ENCODE measurements at regions not wholly inside any gene's neighbourhood (a gene's known extent, or its start where the extent isn't known, plus 50 kb on each side); places are given as distances from the start of the nearest gene placed in this dataset.

DNA sequence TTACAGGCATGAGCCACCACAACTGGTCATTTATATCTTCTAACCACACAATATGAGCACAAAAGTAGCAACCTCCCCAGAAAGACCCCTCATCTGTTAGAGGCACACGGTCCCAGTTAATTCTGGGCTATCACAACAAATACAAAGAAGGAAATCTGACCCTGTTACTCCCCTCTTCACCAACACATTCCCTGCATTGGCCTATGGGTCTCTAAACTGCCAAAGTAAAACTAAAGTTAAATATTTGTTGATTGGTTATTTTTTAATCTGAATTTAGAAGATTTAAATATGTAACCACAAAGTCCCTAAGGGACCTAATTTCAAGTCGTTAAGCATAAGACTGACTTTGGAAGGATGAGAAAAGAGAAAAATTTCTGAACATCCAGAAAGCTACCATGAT lies 496.7 kb upstream of the NMUR2 start:
- DNase-seq, result no peak

GRCh38 chr5:152905286-152905685 lies 500.2 kb upstream of the NMUR2 start:
- no peak for DNase-seq

GRCh38 chr5:152907488-152908245 lies 502.6 kb upstream of the NMUR2 start:
- DNase-seq, result no peak

DNA sequence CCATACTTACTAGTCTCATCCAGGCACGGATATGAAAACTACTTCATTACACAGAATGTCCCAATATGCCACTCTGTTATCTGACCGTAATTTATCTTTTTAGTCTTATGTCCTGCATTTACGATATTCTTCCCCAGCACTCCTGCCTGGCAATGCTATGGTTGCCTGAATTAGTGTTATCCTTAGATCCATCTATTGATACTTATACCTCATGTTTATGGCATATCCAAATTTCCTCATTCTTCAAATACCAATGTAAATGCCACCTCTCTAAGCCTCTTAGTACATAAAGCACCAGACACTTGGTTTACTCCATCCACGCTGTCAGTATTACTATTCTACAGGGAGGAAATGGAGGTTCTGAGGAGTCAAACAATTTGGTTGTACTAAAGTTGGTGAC lies 507.8 kb upstream of the NMUR2 start:
- DNase-seq, result no peak

DNA sequence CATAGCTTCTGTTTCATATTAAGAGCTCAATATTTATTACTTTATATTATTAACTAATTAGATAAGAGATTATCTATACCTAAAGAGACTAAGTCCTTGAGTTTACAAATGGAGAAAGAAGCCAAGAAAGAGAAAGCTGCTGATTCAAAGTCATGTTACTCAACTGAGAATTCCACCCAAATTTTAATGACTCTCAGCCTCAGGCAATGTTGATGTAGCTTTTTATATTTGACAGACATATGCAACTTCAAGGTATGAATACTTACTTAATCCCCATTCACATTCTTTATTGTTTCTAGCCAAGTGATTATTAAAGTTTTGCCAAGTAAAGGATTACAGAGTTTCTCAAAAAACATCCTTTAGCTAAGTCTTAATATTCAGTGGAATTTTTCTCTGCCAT lies 527.5 kb upstream of the NMUR2 start:
- DNase-seq, result no peak

DNA sequence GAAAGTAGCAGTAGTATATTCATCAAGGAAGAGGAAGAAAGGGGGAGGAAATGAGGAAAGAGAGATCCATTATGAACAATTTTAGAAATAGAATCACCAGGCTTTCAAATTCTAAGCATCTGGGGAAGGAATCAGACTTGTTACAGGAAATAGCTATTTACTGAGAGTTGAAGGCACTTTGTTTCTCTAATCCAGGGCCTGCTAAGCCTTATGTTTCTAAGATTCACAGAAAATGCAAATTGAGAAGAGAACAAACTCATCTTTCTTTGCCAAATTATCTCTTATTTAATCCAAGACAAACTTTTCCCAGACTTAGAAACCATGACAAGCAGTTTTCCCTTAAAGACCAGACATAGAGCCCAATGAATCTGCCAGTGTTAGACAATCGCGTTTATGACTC lies 528.0 kb upstream of the NMUR2 start:
- no peak for DNase-seq

DNA sequence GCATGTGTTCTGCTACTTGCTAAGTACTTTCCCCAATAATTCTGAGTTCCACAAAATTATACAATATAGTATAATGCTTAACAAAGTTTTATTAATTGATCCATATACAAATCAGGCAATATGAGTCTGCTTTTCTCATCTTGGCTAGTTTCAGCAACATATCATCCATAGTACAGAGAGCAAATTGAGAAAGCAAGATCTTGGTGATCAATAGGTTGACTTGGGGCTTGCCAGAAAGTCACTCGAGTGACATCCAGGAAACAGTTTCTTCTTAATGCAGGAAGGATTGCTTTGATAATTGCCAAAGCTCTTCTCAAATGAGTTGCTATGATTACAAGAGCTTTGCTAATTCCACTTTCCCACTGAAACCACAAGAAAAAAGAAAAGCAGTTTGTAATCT lies 533.6 kb upstream of the NMUR2 start:
- DNase-seq, result no peak

GRCh38 chr5:152942633-152943336 lies 537.7 kb upstream of the NMUR2 start:
- no peak for DNase-seq

GRCh38 chr5:152953788-152954483 lies 536.5 kb upstream of the GRIA1 start:
- no peak for DNase-seq

DNA sequence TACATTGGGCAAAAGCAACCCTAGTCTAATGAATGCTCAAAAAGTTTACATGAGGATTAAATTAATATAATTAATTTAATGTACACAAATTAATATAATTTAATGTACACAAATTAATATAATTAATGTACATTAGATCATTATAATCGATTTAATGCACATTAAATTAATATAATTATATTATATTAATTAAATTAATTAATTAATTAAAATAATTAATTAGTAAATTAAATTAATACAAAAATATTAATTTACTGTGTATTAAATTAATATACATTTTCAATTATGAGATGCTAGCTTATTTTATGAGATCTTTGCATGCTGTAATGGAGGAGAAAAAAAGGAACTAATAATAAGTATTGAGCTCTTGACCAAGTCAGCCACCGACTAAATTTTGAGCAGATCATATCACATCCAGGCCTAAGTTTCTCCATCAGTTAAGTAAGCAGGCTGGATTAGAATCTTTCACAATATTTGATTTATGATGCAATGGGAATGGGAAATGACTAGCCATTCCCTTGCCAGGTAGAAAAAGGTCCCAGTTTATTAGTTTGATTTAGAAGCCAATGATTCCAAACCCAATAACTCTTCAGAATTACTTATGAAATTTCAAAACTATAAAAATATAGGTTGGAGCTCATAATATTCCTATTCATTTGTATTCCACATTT lies 533.4 kb upstream of the GRIA1 start:
- DNase-seq, result no peak

- no peak for DNase-seq
These were observed 512.2 kb upstream of the GRIA1 start for GRCh38 chr5:152978141-152978835.

- DNase-seq, result no peak
These were observed 503.3 kb upstream of the GRIA1 start for GRCh38 chr5:152987131-152987530.

DNA sequence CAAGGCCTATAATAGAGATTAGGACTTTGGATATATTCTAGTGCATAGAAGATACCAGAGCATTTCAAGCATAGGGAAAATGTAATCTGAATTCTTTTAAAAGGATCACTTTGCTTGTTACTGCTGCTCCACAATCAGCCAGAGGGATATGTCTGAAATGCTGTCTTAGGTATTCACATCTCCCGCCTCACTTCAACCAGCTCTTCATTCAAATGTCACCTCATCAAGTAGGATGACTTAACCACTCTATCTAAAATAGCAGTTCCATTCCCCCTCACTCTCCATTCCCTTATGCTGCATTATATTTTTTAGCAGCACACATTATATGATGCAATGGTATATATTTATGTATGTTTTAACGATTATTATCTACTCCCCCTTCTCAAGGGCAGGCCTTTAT lies 500.3 kb upstream of the GRIA1 start:
- DNase-seq, result no peak

DNA sequence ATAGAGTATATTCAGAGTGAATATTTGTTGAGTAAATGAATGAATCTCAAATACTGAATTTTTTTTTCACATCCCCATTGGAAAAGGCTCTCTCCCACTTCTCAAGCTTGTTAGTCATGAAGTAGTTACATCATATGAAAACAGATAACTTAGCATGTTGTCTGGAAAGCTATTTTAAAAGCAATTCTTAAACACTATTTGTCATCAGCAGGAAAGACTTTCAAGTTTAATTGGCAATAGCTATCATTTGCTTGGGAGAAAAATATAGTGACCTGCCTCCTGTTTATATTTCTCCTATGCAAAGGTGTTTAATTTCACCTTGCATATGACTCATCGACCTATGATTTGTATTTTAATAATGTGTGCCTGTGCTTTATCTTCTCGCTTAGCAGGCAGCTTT lies 499.8 kb upstream of the GRIA1 start:
- DNase-seq, result no peak

- DNase-seq, result no peak
These were observed 496.3 kb upstream of the GRIA1 start for GRCh38 chr5:152994033-152994680.

DNA sequence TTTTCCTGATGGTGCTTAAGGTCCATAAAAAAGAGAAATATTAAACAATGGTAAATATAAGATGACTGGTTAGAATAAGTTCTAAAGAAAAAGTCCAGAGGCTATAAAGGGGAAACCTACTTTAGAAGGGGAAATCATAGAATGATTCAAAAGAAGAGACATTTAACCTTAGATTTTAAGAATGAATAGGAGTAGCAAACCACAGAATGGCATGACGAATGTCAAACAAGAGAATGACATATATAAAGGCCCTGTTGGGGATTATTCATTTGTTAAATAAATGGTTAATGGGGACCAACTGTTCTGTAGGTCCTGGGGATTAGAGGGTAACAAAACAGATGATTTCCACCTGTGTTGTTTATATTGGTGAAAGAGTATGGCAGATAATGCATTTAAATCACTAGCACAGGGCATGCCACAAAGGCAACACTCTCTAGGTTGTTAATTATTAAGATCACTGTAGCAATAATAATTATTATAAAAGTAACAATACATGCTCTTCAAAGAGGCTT lies 495.2 kb upstream of the GRIA1 start:
- no peak for DNase-seq

GRCh38 chr5:153005711-153006110 lies 484.8 kb upstream of the GRIA1 start:
- no peak for DNase-seq

- DNase-seq, result no peak
These were observed 483.8 kb upstream of the GRIA1 start for GRCh38 chr5:153006681-153007080.

GRCh38 chr5:153014194-153014593 lies 476.3 kb upstream of the GRIA1 start:
- no peak for DNase-seq

DNA sequence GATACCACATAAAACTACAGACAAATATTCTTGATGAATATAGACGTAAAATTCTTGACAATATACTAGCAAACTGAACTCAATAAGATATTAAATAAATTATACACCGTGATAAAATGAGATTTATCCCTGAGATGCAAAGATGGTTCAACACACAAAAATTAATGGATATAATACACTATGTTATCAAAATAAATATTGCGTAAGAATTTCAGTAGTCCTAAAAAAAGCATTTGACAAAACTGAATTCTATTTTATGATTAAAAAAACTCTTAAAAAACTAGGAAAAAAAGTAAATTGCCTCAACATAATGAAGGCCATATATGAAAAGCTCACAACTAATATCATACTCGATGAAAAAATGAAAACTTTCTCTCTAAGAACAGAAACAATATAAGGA lies 472.3 kb upstream of the GRIA1 start:
- no peak for DNase-seq

DNA sequence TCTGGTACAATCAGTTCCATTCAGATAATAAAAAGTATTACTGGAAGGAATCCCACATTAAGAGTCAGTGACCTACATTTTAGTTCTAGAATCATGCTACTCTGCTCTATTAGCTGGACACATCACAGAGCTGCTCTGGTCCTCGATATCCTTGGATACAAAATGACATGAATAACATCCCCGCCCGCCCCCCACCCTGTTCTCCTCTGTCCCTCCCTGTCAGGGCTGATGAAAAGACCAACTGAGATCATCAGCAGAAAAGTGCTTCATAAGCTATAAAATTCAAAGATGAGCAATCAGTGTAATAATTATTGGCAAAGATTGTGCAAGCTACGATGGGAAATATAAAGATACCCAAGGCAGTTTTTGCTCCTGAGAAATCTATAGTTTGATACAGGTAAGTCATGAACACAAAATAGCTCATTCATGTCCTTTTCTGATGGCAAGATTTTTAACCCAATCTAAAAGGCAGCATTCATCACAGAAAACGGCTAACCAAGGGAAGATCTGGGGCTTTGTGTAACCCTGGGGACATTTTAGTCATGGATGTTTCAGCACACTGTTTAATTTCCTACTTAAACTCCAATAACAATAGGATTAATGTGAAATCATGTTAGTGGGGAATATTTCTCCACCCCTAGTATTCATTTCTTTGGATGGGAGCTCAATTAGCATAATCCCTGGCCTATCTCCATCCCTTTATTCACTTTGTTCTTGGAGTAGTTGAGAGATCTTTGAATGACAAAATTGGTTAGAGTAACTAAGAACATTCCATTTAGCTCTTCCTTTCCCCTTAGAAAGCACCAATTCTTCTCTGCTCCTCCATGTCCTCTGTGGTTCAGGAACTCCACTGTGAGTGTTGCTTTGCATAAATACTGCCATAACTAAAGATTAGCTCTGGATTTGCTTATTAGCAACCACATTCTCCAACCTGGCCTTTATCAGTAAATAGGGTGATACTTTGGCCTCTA lies 459.4 kb upstream of the GRIA1 start:
- no peak for DNase-seq
